ENCODE measurements at regions not wholly inside any gene's neighbourhood (a gene's known extent, or its start where the extent isn't known, plus 50 kb on each side); places are given as distances from the start of the nearest gene placed in this dataset.

- Histone ChIP-seq H3K14ac (ENCODE audit: insufficient read length) (no peak overlapping the region), H3K23ac (ENCODE audit: insufficient read length) (no peak overlapping the region), H3K9me3 (ENCODE audit: insufficient read depth in 2 of 2, low read depth in 1 of 2, low read length in 1 of 2) (no peaks in the 10 kb centered on the region), H3K9ac (replicated peaks in 1 of 4; ENCODE audit: extremely low read depth in 1 of 4, low read depth in 3 of 4, low read length in 3 of 4) (no peak overlapping the region), H3K4me3 (ENCODE audit: extremely low read depth in 1 of 4, insufficient read depth in 2 of 4, low read depth in 3 of 4, low read length in 4 of 4) (no peak overlapping the region), H4K20me1 (replicated peaks in 1 of 2; ENCODE audit: control insufficient read depth in 1 of 2, insufficient read depth in 2 of 2, low read length in 2 of 2) (no peaks in the 10 kb centered on the region), H3K18ac (ENCODE audit: extremely low read depth, low read length) (no peak overlapping the region), H2AFZ (ENCODE audit: low read length) (no peak overlapping the region), H2BK120ac (replicated peaks; ENCODE audit: low read depth, low read length) (no peak overlapping the region), H2BK20ac (ENCODE audit: low read length) (no peak overlapping the region), H3K4me2 (ENCODE audit: insufficient read depth in 1 of 2, low read depth in 2 of 2, low read length in 2 of 2) (no peak overlapping the region), H3K36me3 (ENCODE audit: control insufficient read depth in 2 of 4, insufficient read depth in 4 of 4, low read length in 3 of 4) (peaks cover 0 to 4% (median 0%) of the 10 kb centered on the region in 4 experiments; a peak in 1 of 8 replicates), H3K4ac (replicated peaks; ENCODE audit: insufficient read length, low read depth, low read length) (no peak overlapping the region), H3K27me3 (replicated peaks in 1 of 4; ENCODE audit: control insufficient read depth in 3 of 4, extremely low read depth in 1 of 4, insufficient read depth in 3 of 4, low read length in 3 of 4) (no peaks in the 10 kb centered on the region), H3K23me2 (ENCODE audit: low read depth, low read length) (no peaks in the 10 kb centered on the region), H3K79me1 (ENCODE audit: low read depth, low read length) (no peaks in the 10 kb centered on the region), H3K79me2 (ENCODE audit: control insufficient read depth in 1 of 2, insufficient read depth in 2 of 2, low read length in 2 of 2) (no peaks in the 10 kb centered on the region), H3K27ac (ENCODE audit: low read depth, low read length) (no peak overlapping the region), H2BK12ac (ENCODE audit: low read depth, low read length) (no peak overlapping the region), H4K91ac (replicated peaks; ENCODE audit: insufficient read length, low read length) (no peak overlapping the region), H2BK15ac (ENCODE audit: low read length) (no peak overlapping the region), H3K56ac (replicated peaks; ENCODE audit: insufficient read length, low read depth, low read length) (no peak overlapping the region), H4K8ac (ENCODE audit: extremely low read depth, insufficient read depth, low read length) (no peak overlapping the region), H4K5ac (ENCODE audit: insufficient read length, low read depth, low read length) (no peak overlapping the region), H2BK5ac (ENCODE audit: low read depth, low read length) (no peak overlapping the region), H3K4me1 (replicated peaks in 1 of 4; ENCODE audit: control insufficient read depth in 3 of 4, insufficient read depth in 4 of 4, low read length in 3 of 4) (no peaks in the 10 kb centered on the region), H2AK5ac (ENCODE audit: low read depth, low read length) (no peak overlapping the region)
- CTCF ChIA-PET (ENCODE audit: partially characterized antibody), result interaction anchor here (1.2 kb wide), 1 partner anchor 15 kb away, joined by 5 read pairs; no protein-coding TSS in a partner anchor
- 96% methylated on average over 3 of the region's 3 CpGs; no CpG with 5 or more reads in 1 of the 2 experiments for WGBS, 2 experiments (ENCODE audit: extremely low coverage in 1 of 2, insufficient coverage in 1 of 2, insufficient read length in 1 of 2, insufficient replicate concordance in 2 of 2, low coverage in 1 of 2, low lambda C conversion rate in 2 of 2, missing lambda C conversion rate in 1 of 2)
- POLR2A ChIA-PET (ENCODE audit: partially characterized antibody), result interaction anchor here (1.5 kb wide), 1 partner anchor 8 kb away, joined by 3 read pairs; no protein-coding TSS in a partner anchor
- TF ChIP-seq KDM4A (IDR thresholded peaks at IDR 0.05; ENCODE audit: low read depth, low read length, severe bottlenecking) (no peak), SRF (IDR thresholded peaks at IDR 0.05; ENCODE audit: low read depth, low read length) (no peak), TAF7 (optimal IDR thresholded peaks at IDR 0.05; ENCODE audit: borderline replicate concordance, low read depth, low read length) (no peak), CTBP2 (IDR thresholded peaks at IDR 0.05; ENCODE audit: borderline replicate concordance, insufficient read depth, insufficient read length, low read length) (no peak), EZH2 (IDR thresholded peaks at IDR 0.05; ENCODE audit: low read depth, low read length, severe bottlenecking) (no peak), SP2 (IDR thresholded peaks at IDR 0.05; ENCODE audit: low read length) (no peak)
- TF ChIP-seq, protein P1, sequence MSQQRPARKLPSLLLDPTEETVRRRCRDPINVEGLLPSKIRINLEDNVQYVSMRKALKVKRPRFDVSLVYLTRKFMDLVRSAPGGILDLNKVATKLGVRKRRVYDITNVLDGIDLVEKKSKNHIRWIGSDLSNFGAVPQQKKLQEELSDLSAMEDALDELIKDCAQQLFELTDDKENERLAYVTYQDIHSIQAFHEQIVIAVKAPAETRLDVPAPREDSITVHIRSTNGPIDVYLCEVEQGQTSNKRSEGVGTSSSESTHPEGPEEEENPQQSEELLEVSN (IDR thresholded peaks at IDR 0.05), result no peak
- DNase-seq (ENCODE audit: low read depth in 1 of 2, low spot score in 2 of 2) (no peak), FAIRE-seq (no peak)
Measured at GRCh38 chr1:223056802-223057201, 86.2 kb downstream of the TLR5 start.
